Stomach (tissue), 4 donors: ENCODE measurements at regions not wholly inside any gene's neighbourhood (a gene's known extent, or its start where the extent isn't known, plus 50 kb on each side); places are given as distances from the start of the nearest gene placed in this dataset.

Experiments
- POLR2A ChIP-seq, 4 donors: fragments of 450-650 bp; IDR thresholded peaks; one replicate each; pipeline ENCODE4 v1.6.1; 2016; ENCODE audit warnings: antibody characterized with exemption in 4 of 4, control low read depth in 2 of 4, mild to moderate bottlenecking in 1 of 4, moderate library complexity in 1 of 4
- POLR2AphosphoS5 ChIP-seq, 3 donors: sonication (generic); formaldehyde crosslinking; IDR thresholded peaks; one replicate each; pipeline ENCODE4 v1.6.1; 2016; ENCODE audit warnings: antibody characterized with exemption in 3 of 3
- TF ChIP-seq, protein P1 (sequence below), 7 experiments: fragments of 450-650 bp in 4 of 7; fragments of 200-600 bp in 3 of 7; sonication (generic) in 3 of 7; IDR thresholded peaks; one replicate each; pipeline ENCODE4 v1.5.1; 2016 to 2019; ENCODE audit warnings: antibody characterized with exemption in 7 of 7, control low read depth in 2 of 7, mild to moderate bottlenecking in 1 of 7

DNA sequence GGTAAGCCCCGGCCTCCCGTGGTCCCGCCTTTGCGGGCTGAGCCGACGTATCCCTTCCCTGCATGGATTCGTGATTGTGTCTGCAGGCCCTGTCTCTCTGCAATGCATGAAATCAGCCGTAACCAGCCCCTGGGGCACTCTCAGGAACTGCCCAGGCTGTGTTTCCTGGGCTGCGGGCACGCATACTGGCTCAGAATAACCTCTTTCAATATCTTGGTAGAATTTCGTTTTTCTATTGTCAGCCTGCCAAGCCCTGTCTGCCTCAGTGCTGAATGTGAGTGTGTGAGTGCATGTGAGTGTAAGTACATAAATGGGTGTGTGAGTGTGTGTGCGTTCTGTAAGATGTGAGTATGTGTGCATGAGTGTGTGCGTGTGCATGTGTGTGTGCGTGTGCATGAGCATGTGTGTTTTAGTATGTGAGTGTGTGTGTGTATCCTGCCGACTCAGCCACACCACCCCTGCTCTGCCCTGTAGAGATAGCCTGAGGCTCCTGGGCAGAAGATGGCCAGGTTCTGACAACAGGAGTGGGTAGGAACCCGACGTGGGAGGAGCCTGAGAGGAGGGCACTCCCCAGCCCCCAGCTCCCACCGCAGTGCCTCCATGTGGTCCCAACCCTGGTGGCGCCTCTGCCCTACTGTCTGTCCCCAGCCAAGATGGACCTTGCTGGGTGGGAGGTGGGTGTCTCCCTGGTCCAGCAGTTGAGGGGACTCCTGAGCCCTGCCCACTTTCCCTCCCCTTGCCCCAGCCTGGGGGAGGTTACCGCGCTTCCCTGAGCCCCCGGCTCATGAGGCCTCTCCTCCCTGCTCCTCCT, 268.8 kb downstream of the ADGRD1 start:
- TF ChIP-seq, protein P1, sequence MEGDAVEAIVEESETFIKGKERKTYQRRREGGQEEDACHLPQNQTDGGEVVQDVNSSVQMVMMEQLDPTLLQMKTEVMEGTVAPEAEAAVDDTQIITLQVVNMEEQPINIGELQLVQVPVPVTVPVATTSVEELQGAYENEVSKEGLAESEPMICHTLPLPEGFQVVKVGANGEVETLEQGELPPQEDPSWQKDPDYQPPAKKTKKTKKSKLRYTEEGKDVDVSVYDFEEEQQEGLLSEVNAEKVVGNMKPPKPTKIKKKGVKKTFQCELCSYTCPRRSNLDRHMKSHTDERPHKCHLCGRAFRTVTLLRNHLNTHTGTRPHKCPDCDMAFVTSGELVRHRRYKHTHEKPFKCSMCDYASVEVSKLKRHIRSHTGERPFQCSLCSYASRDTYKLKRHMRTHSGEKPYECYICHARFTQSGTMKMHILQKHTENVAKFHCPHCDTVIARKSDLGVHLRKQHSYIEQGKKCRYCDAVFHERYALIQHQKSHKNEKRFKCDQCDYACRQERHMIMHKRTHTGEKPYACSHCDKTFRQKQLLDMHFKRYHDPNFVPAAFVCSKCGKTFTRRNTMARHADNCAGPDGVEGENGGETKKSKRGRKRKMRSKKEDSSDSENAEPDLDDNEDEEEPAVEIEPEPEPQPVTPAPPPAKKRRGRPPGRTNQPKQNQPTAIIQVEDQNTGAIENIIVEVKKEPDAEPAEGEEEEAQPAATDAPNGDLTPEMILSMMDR (IDR thresholded peaks at IDR 0.05) = no peak
- no peak for TF ChIP-seq POLR2AphosphoS5 (IDR thresholded peaks at IDR 0.05)
- TF ChIP-seq POLR2A (IDR thresholded peaks at IDR 0.05) = no peak
